ENCODE measurements at regions not wholly inside any gene's neighbourhood (a gene's known extent, or its start where the extent isn't known, plus 50 kb on each side); places are given as distances from the start of the nearest gene placed in this dataset.

DNA sequence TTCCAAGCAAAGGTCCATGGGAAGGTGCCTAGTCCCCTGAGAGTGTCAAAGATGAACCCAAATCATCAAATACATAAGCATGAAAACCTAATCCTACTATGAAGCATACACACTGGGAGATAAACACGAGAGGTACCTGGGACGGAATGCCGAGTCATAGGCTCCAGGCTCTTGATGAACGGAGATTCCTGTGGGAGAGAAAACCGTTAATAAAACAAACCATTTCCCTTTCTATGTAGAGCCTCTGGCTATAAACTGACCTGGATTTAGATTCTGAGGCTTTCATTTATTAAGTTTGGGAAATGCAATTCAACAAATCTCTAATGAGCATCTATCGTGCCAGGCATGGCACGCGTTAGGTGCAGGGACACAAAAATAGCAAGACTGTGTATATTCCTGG is 206.4 kb upstream of the IL12B start:
- DNase-seq (ENCODE audit: low read depth in 2 of 2), result no peak

DNA sequence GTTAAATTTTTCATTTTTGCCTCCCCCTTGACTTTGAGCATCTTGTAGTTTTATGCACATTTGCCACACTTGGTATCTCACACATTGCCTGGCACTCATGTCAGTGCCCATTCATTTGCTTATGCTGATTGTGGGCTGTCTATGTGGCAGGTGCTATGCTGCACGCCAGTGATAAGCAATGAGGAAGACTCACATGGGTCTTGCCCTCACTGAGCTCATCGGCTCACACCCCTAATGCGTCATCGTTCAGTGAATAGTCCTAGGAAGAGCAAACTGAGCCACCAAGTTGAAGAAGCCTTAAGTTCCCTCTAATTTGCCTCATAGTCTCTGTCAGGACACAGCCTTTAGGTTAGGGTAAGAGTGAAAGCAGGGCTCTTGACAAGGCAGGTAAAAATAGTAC is 209.4 kb upstream of the IL12B start:
- no peak for DNase-seq (ENCODE audit: low read depth in 2 of 2)

- DNase-seq (ENCODE audit: low read depth in 2 of 2), result no peak
Measured at GRCh38 chr5:159543326-159543725, 213.0 kb upstream of the IL12B start.

- no peak for DNase-seq (ENCODE audit: low read depth in 2 of 2)
Measured at GRCh38 chr5:159545156-159545555, 214.9 kb upstream of the IL12B start.

DNA sequence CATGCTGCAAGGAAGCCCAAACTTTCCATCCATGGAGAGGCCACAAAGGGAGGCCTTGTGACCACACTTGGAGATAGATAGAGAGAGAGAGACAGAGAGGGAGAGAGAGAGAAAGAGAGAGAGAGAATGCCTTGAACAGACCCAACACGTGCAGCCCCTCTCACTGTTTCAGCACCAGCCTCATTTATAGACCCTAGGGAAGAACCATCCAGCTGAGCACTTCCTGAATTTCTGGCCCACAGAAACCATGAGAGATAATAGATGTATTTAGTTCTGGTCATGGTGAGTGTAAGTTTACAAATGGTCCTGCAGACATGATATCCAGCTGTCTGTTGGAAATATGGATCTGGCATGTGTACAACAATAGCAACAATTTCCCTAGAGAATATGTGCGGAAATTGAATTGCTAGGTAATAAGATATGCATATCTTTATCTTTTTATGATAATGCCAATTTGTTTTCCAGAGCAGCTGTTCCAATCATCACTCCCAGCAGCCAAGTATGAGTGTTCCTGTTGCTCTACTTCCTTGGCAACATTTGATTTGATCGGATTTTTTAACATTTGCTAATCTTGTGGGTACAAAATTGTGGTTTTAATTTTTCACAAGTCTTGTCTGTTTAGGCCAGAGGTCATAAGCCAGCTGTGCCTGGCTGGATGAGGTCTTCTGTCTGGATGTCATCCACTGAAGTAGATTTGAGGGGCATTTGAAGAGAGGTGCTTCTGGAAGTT is 217.3 kb upstream of the IL12B start:
- no peak for DNase-seq (ENCODE audit: low read depth in 2 of 2)

GRCh38 chr5:159548517-159548916 is 218.2 kb upstream of the IL12B start:
- no peak for DNase-seq (ENCODE audit: low read depth in 2 of 2)

- no peak for DNase-seq (ENCODE audit: low read depth in 2 of 2)
Measured at GRCh38 chr5:159549046-159549445, 218.8 kb upstream of the IL12B start.

DNA sequence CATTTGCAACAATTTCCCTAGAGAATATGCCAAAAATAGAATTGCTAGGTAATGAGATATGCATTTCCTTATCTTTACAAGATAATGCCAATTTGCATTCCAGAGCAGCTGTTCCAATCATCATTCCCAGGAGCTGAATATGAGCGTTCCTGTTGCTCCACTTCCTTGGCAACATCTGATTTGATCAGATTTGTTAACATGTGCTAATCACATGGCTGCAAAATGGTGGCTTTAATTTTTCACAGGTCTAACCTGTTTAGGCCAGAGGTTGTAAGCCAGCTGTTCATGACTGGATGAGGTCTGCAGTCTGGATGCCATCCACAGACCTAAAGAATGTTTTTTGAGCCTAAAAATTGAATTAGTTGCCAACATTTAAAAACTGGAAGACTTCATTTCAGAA is 220.7 kb upstream of the IL12B start:
- no peak for DNase-seq (ENCODE audit: low read depth in 2 of 2)

GRCh38 chr5:159552751-159553150 is 222.5 kb upstream of the IL12B start:
- no peak for DNase-seq (ENCODE audit: low read depth in 2 of 2)

DNA sequence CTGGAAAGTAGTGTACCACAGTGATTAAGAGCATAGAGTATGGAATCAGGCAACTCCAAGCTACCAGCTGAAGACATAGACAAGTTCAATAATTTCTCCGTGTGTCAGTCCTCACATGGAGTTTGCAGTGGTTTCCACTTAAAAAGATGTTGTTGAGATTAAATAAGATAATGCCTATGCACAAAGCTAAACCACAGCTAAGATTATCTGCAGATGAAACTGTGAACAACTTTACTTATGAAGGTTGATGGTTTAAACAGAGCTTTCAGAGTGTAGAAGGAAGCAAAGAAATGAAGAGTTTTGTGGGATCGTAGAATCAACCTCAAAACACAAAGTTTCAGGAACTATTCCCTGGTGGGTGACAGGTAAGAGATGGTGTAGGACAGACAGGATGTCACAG is 223.5 kb upstream of the IL12B start:
- no peak for DNase-seq (ENCODE audit: low read depth in 2 of 2)

GRCh38 chr5:159555084-159555483 is 224.8 kb upstream of the IL12B start:
- no peak for DNase-seq (ENCODE audit: low read depth in 2 of 2)

DNA sequence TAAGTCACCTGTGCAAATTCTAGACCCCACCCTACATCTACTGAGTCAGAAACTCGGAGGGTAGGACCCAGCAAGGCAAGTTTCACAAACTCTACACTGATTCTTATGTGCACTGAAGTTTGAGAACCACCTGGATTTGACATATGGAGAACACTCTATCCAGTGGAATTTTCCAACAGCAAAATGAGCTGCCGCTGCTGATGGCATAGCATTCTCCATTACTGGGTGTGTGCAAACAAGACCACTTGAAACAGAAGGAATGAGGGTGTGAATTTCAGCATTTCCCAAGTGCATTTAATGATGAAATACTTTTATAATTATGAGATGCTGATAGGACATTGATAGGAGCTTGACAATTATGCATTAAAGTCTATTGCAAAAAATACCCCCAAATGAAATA is 229.1 kb upstream of the IL12B start:
- no peak for DNase-seq (ENCODE audit: low read depth in 2 of 2)

DNA sequence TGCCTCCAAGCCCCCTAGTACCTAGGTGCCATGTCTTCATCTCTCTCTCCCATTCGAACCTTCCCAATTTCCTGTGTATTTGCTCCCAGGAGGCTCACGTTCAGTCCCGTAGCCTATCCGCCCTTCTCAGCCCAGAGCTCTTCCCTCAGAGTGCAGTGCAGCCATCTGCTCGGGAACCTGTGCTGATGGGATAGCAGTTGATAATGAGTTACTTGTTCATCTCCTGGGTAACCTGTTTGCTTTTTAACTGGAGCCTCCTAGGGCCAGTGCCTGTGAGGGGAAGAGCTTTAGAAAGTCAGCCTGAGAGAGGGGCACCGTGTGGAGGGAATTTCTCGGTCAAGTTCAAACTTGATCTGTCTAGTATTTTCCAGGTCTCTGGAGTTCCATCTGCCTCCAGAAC is 229.8 kb upstream of the IL12B start:
- no peak for DNase-seq (ENCODE audit: low read depth in 2 of 2)

DNA sequence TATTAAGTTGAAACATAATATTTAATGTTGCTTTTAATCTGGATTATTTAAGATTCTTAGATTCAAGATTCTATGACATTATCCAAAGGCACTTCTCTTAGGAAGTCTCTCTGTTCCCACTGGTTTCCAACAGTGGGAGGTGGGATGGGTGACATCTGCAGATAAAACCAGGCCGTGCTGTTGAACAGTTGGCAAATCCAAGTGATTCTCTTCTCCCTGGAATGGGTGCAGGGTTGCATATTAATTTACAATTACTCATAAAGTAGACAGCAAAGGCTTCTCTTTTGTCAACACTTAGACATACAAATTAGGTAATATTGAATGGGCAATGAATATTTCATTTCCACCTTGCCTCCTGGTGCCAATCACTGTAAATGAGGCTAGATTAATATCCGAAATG is 233.7 kb upstream of the IL12B start:
- DNase-seq (ENCODE audit: low read depth in 2 of 2), result no peak

- DNase-seq (ENCODE audit: low read depth in 2 of 2), result no peak
Measured at GRCh38 chr5:159566832-159567231, 236.5 kb upstream of the IL12B start.

DNA sequence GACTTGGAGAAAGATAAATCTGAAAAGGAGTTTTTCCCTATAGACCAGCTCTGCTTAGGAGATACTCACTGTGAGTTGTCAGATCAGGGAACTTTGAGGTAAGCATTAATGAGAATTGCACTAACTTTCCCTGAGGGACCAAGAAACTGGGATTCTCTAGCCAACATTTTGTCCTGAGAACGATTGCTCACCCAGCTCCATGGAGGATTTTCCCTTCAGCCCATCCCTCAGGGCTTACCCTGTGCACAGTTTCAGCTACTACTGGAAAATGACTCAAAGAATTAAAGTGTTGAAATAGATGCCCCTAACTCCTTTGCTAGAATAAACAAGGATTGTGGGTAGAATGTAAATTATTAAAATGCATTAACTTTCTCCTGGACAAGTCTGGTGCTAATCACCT is 237.2 kb upstream of the IL12B start:
- no peak for DNase-seq (ENCODE audit: low read depth in 2 of 2)

DNA sequence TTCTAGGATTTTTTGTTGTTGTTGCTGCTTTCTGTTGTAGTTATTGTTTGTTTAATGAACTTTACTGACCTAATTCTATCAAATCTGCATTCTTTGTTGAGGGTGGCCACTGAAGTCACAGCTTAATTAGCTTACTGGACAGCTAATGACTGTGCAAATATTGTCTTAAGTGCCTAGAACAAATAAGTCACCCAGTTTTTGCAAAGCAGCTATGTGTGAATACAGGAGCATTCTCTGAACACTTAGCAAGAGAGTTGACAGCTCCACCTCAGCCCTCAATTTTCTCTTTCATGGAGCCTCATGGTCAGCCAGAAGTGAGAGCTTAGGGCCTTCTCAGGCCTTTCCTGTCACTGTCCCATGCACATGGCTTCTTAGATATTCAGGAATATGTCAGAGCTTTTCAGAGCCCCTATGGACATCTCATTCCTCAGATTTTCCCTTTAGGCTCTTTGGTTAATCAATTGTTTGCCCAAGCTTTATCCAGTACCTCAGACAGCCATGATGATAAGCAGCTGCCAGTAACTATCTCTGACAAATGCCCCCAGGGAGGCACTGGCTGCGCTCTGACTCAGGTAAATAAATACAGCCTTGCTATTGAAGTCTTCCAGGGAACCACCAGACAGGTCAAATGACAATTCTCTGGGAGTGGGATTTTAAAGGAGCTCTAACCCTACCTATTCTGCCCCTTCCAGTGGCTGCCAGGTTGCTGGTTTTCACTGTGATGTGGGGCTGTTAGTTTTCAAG is 241.4 kb upstream of the IL12B start:
- DNase-seq (ENCODE audit: low read depth in 2 of 2), result no peak

GRCh38 chr5:159576902-159577301 is 246.6 kb upstream of the IL12B start:
- no peak for DNase-seq (ENCODE audit: low read depth in 2 of 2)

DNA sequence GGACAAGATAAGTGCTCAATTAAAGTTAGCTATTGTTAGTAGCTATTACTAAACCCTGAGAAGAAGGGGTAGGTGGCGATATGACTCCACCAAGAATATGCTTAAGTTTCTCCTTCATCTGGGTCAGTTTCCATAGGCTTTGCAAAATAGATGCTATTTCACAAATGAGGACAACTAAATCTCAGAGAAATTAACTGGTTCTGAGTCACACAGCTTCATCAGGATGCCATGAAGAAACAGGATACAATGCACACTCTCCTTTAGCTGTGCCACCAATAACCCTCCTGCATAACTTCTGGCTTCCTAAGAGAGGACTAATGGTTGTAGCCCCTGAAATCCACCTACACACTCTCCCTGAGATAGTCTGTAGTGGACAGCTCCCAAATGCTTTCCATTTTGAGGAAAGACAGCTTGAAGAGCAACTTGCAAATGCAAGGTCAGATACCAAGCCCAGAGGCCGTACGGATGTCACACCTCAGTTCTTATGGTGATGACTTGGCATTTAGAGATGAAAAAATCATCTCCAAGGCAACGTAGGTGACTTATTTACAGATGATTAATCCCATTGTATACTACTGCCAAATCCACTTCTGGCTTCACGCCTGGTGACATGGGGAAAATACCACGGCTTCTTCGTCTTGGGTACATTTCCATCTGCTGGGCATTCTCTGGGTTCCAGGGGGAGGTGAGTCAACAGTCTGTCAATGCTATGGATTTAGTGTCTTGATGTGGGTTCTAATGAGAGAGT is 251.4 kb upstream of the IL12B start:
- no peak for DNase-seq (ENCODE audit: low read depth in 2 of 2)

DNA sequence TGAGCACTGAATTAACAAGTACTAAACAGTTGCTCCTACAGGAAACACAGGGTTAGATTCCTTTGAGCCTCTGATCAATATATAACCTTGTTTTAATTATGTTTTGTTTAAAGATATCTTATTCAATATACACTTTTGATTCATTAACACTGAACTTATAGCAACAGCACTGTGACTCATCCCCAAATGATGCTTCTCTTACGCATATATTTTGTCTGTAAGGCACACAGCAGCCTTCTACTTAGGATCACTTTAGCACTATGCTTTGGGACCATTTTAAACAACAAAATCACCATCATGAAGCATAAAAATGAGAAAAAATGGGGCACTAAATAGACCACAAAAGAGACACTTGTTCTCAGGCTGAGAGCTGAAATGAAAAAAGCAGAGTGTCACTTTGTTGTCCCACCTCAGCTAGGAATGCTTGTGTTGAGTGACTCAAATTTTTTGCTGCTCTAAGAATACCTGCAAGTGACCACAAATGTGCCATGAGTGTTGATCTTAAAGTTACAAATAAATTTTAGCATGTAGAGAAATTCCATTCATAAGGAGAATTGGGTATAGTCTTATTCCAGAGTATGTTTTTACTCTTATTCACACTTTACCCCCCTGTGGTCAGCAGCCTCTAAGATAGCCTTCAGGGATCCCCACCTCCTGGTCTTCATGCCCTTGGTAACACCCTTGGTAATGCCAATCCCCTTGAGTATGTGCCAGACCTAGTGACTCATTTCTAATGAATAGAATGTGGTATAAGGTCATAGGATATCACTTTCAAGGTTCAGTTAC is 252.7 kb upstream of the IL12B start:
- no peak for DNase-seq (ENCODE audit: low read depth in 2 of 2)

- no peak for DNase-seq (ENCODE audit: low read depth in 2 of 2)
Measured at GRCh38 chr5:159586921-159587320, 256.6 kb upstream of the IL12B start.

DNA sequence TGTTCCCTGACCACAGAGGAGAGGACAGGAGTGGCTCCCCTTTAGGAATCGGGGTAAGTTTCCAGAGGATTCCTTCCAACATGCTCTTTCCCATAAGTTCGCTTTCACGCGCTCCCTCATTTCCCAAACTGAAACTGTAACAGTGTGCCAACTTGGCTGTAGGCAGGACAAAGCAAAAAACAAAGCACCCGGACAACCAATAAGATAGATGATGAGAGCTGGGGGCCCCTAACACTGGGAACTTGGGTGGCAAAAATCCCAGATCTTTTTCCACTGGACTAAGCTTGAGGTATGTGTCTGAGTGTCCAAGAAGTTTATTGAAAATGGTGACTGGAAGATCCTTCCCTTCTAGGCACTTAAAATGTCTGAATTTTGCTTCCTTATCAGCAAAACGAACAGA is 258.7 kb upstream of the IL12B start:
- no peak for DNase-seq (ENCODE audit: low read depth in 2 of 2)

Data from stimulated activated CD4-positive, alpha-beta T cell treated with anti-CD3 and anti-CD28 coated beads, Interleukin-1b, Interleukin-23, amount 100 ng/mL, for 1 hour (primary cell).